GM12878 (cell line): ENCODE measurements at regions not wholly inside any gene's neighbourhood (a gene's known extent, or its start where the extent isn't known, plus 50 kb on each side); places are given as distances from the start of the nearest gene placed in this dataset.
A peak's percentile ranks its signal among the peaks of the same experiment; 100 is the strongest.

Experiments used
- ATAC-seq: fragments of 200-7000 bp; cut with Tn5 transposase; 3 replicates; pipeline ENCODE4 v1.9.1; 2020; ENCODE audit warnings: mild to moderate bottlenecking, moderate library complexity
- BruUV-seq: library from RNA; stranded (reverse); fragments of 400-500 nt; replicated peaks from 2 replicates; lab custom pipeline; 2021; lab: Mats Ljungman, UMichigan
- CTCF ChIA-PET: fragments of 300-600 bp; sonication (Branson Sonifier 250); formaldehyde crosslinking; extraction: SDS; loops from one replicate; lab custom pipeline; 2021; ENCODE audit warnings: inconsistent platforms; lab: Yijun Ruan, JAX
- POLR2A ChIA-PET: fragments of 350-600 bp; formaldehyde crosslinking; extraction: SDS; loops from one replicate; lab custom pipeline; 2021; ENCODE audit warnings: inconsistent platforms; lab: Charles Lee
- RAD21 ChIA-PET: fragments of 300-600 bp; sonication (Branson Sonifier 250); formaldehyde crosslinking; loops from one replicate; lab custom pipeline; 2023; ENCODE audit warnings: antibody characterized with exemption; ENCODE audit not compliant: unreplicated experiment; lab: Charles Lee
- SMC1A ChIA-PET: fragments of 300-600 bp; sonication (Branson Sonifier 250); formaldehyde crosslinking; loops from one replicate; lab custom pipeline; 2023; ENCODE audit not compliant: unreplicated experiment, uncharacterized antibody; lab: Charles Lee
- DNase-seq: peaks from one replicate; pipeline ENCODE4 v3.0.0-alpha.2; 2011; ENCODE audit warnings: low read depth, low spot score
- FAIRE-seq: peaks from 3 replicates; lab custom pipeline; 2011; peaks lifted over from hg19 to GRCh38; lab: Jason Lieb, UNC
- H2AFZ ChIP-seq: 2 replicates; pipeline ENCODE4 v1.6.0; 2011; ENCODE audit warnings: low read depth, low read length, control low read depth; ENCODE audit not compliant: control insufficient read depth
- H3K27ac ChIP-seq: 2 replicates; pipeline ENCODE4 v1.5.1; 2011; ENCODE audit warnings: control low read depth; ENCODE audit not compliant: control insufficient read depth, insufficient read depth
- H3K27me3 ChIP-seq, 2 experiments: replicated peaks in 1 of 2; 2 replicates each; pipeline versions ENCODE4 v1.6.0 to v1.6.1; 2011; ENCODE audit warnings: low read length in 1 of 2; ENCODE audit not compliant: control insufficient read depth in 2 of 2, insufficient read depth in 2 of 2
- H3K36me3 ChIP-seq, 2 experiments: 2 replicates each; pipeline ENCODE4 v1.5.1; 2011; ENCODE audit warnings: low read length in 1 of 2; ENCODE audit not compliant: control insufficient read depth in 2 of 2, insufficient read depth in 2 of 2
- H3K4me1 ChIP-seq: 2 replicates; pipeline ENCODE4 v1.6.1; 2011; ENCODE audit warnings: mild to moderate bottlenecking, low read length, moderate library complexity, mixed read lengths; ENCODE audit not compliant: control insufficient read depth, insufficient read depth
- H3K4me2 ChIP-seq: 2 replicates; pipeline ENCODE4 v1.6.0; 2011; ENCODE audit warnings: control low read depth; ENCODE audit not compliant: control insufficient read depth, insufficient read depth
- H3K4me3 ChIP-seq: fragments of 200-600 bp; sonication (generic); 2 replicates; pipeline ENCODE4 v1.5.1; 2016
- H3K79me2 ChIP-seq: 2 replicates; pipeline ENCODE4 v1.6.0; 2011; ENCODE audit warnings: low read length; ENCODE audit not compliant: control insufficient read depth, insufficient read depth
- H3K9ac ChIP-seq: 2 replicates; pipeline ENCODE4 v1.8.0; 2011; ENCODE audit warnings: low read length, control low read depth, mixed read lengths; ENCODE audit not compliant: control insufficient read depth, insufficient read depth
- H3K9me3 ChIP-seq: replicated peaks from 3 replicates; pipeline ENCODE4 v1.5.1; 2011; ENCODE audit warnings: mild to moderate bottlenecking, low read length; ENCODE audit not compliant: control insufficient read depth, insufficient read depth
- H4K20me1 ChIP-seq: 2 replicates; pipeline ENCODE4 v1.6.0; 2011; ENCODE audit not compliant: control insufficient read depth, insufficient read depth
- CTCF ChIP-seq, 3 experiments: IDR thresholded peaks in 2 of 3; conservative IDR thresholded peaks in 1 of 3; 2 replicates each; pipeline ENCODE4 v1.5.1; 2011; ENCODE audit warnings: low read depth in 3 of 3, low read length in 3 of 3, mild to moderate bottlenecking in 3 of 3, control low read depth in 2 of 3, moderate library complexity in 2 of 3, inconsistent platforms in 1 of 3, mixed read lengths in 1 of 3; ENCODE audit not compliant: control insufficient read depth in 2 of 3, insufficient read depth in 1 of 3; ENCODE audit errors: extremely low read depth in 1 of 3
- ETV6 ChIP-seq, 2 experiments: fragments of 450-650 bp in 1 of 2; IDR thresholded peaks in 1 of 2; conservative IDR thresholded peaks in 1 of 2; 2 replicates each; pipeline ENCODE4 v1.6.1; 2014; ENCODE audit warnings: antibody characterized with exemption in 1 of 2, borderline replicate concordance in 1 of 2, low read depth in 1 of 2, mild to moderate bottlenecking in 1 of 2, moderate library complexity in 1 of 2
- GATAD2B ChIP-seq: fragments of 450-650 bp; conservative IDR thresholded peaks from 2 replicates; pipeline ENCODE4 v1.6.1; 2017; ENCODE audit warnings: low read depth, mild to moderate bottlenecking, moderate library complexity
- RAD21 ChIP-seq: IDR thresholded peaks from 2 replicates; pipeline ENCODE4 v1.6.1; 2011; ENCODE audit warnings: mild to moderate bottlenecking, low read depth, low read length, moderate library complexity; ENCODE audit not compliant: insufficient read depth
- RELA ChIP-seq: fragments of 450-650 bp; IDR thresholded peaks from 2 replicates; pipeline ENCODE4 v1.8.0; 2014; ENCODE audit warnings: borderline replicate concordance; ENCODE audit not compliant: partially characterized antibody
- TCF7 ChIP-seq: IDR thresholded peaks from 2 replicates; pipeline ENCODE4 v1.6.1; 2014; ENCODE audit warnings: antibody characterized with exemption, borderline replicate concordance
- WGBS: methylation state at CpG from one replicate; pipeline ENCODE4 v1.1.6; 2016; ENCODE audit warnings: low lambda C conversion rate; ENCODE audit not compliant: insufficient replicate concordance, insufficient coverage; ENCODE audit errors: missing lambda C conversion rate; 5-methylcytosine and 5-hydroxymethylcytosine counted together
- in situ Hi-C: fragments of 300-500 bp; cut with MboI; formaldehyde crosslinking; loops from 9 replicates; pipeline ENCODE4 v1.14.3; 2018; ENCODE audit warnings: mixed read lengths
- intact Hi-C: fragments of 100-400 bp; cut with micrococcal nuclease; formaldehyde crosslinking; loops from one replicate; pipeline ENCODE4 v1.14.2; 2022; ENCODE audit not compliant: unreplicated experiment

- Histone ChIP-seq H2AFZ (no peak overlapping the region), H3K36me3 (no peaks in the 10 kb centered on the region), H3K79me2 (no peaks in the 10 kb centered on the region), H3K27me3 (no peaks in the 10 kb centered on the region), H3K4me2 (no peak overlapping the region), H3K4me1 (no peaks in the 10 kb centered on the region), H3K9me3 (no peaks in the 10 kb centered on the region), H4K20me1 (no peaks in the 10 kb centered on the region), H3K9ac (no peak overlapping the region), H3K4me3 (no peak overlapping the region), H3K27ac (no peak overlapping the region)
- intact Hi-C loops = no loop called here
- ChIA-PET SMC1A (no interaction called here), RAD21 (no interaction called here), POLR2A (no interaction called here), CTCF (no interaction called here)
- in situ Hi-C loops = no loop called here
- peak; percentile 47; the same call in 2 of the 3 replicates for ATAC-seq
- TF ChIP-seq CTCF (IDR thresholded peaks at IDR 0.05 in 2 of 3, conservative IDR thresholded peaks at IDR 0.05 in 1 of 3; ENCODE audit: control insufficient read depth in 2 of 3, extremely low read depth in 1 of 3, insufficient read depth in 1 of 3, low read depth in 3 of 3, low read length in 3 of 3) (peak in 2 of 3 experiments; percentile 15 to 18; a peak in 2 of 6 replicates), RAD21 (0 out of 2 replicates have a peak, but pooled peaks have one; percentile 13), RELA (no peak)
- WGBS = 62% methylated on average over 6 of the region's 7 CpGs
- no peak for FAIRE-seq
- BruUV-seq = no TSS peak
- DNase-seq = no peak
Observed at GRCh38 chr5:25119650-25120049, 474.9 kb upstream of the CDH10 start.

- no peak for DNase-seq
- H3K27me3 ChIP-seq = no peaks in the 10 kb centered on the region
- no peak overlapping the region for H2AFZ ChIP-seq
- H4K20me1 ChIP-seq = no peaks in the 10 kb centered on the region
- no peak overlapping the region for H3K4me2 ChIP-seq
- TF ChIP-seq GATAD2B (no peak), ETV6 (conservative IDR thresholded peaks at IDR 0.05 in 1 of 2, IDR thresholded peaks at IDR 0.05 in 1 of 2; ENCODE audit: borderline replicate concordance in 1 of 2, low read depth in 1 of 2) (no peak), TCF7 (no peak)
- TF ChIP-seq, all 136 proteins: peak for 0
- no peak overlapping the region for H3K27ac ChIP-seq
- POLR2A ChIA-PET = no interaction called here
- RAD21 ChIA-PET = no interaction called here
- no peak overlapping the region for H3K4me3 ChIP-seq
- SMC1A ChIA-PET = no interaction called here
- H3K36me3 ChIP-seq = no peaks in the 10 kb centered on the region
- 4% methylated on average over 4 of the region's 4 CpGs for WGBS
- in situ Hi-C loops (no loop called here), intact Hi-C loops (no loop called here)
- ATAC-seq = no peak
- BruUV-seq = no TSS peak
- FAIRE-seq = no peak
- H3K4me1 ChIP-seq = no peaks in the 10 kb centered on the region
- H3K79me2 ChIP-seq = no peaks in the 10 kb centered on the region
- H3K9ac ChIP-seq = no peak overlapping the region
- no peaks in the 10 kb centered on the region for H3K9me3 ChIP-seq
- CTCF ChIA-PET = no interaction called here
Observed at GRCh38 chr5:25107853-25108252, 463.1 kb upstream of the CDH10 start.
